NCI-H748 (cell line): ENCODE measurements at regions not wholly inside any gene's neighbourhood (a gene's known extent, or its start where the extent isn't known, plus 50 kb on each side); places are given as distances from the start of the nearest gene placed in this dataset.
"Not testable (repeated sequence)": the region's sequence is repeated elsewhere in the genome, so short reads cannot be mapped to it uniquely, and the experiment has no call there.

Experiments
- DNase-seq: peaks from one replicate; lab custom pipeline; 2025; ENCODE audit not compliant: unreplicated experiment; lab: John Stamatoyannopoulos, UW

GRCh38 chr13:109406376-109406992 lies 379.9 kb downstream of the IRS2 start:
- DNase-seq = no peak

- DNase-seq = no peak
Observed at GRCh38 chr13:109403012-109403421, 383.4 kb downstream of the IRS2 start.

GRCh38 chr13:109401891-109402290 lies 384.5 kb downstream of the IRS2 start:
- no peak for DNase-seq

- no peak for DNase-seq
Observed at GRCh38 chr13:109401307-109401706, 385.1 kb downstream of the IRS2 start.

GRCh38 chr13:109400624-109401257 lies 385.6 kb downstream of the IRS2 start:
- DNase-seq = no peak

- no peak for DNase-seq
Observed at GRCh38 chr13:109400209-109400608, 386.2 kb downstream of the IRS2 start.

GRCh38 chr13:109398071-109398470 lies 388.3 kb downstream of the IRS2 start:
- DNase-seq = not testable (repeated sequence)

- no peak for DNase-seq
Observed at GRCh38 chr13:109397285-109397684, 389.1 kb downstream of the IRS2 start.

- DNase-seq = no peak
Observed at GRCh38 chr13:109396266-109396665, 390.1 kb downstream of the IRS2 start.

- DNase-seq = no peak
Observed at GRCh38 chr13:109395014-109395413, 391.4 kb downstream of the IRS2 start.

GRCh38 chr13:109394311-109394988 lies 391.9 kb downstream of the IRS2 start:
- no peak for DNase-seq

GRCh38 chr13:109393045-109393444 lies 393.3 kb downstream of the IRS2 start:
- DNase-seq = no peak

GRCh38 chr13:109390391-109390790 lies 396.0 kb downstream of the IRS2 start:
- DNase-seq = no peak

- DNase-seq = no peak
Observed at GRCh38 chr13:109389892-109390345, 396.5 kb downstream of the IRS2 start.

GRCh38 chr13:109389456-109389855 lies 396.9 kb downstream of the IRS2 start:
- DNase-seq = no peak

GRCh38 chr13:109387471-109387870 lies 398.9 kb downstream of the IRS2 start:
- DNase-seq = no peak

GRCh38 chr13:109385242-109385560 lies 401.2 kb downstream of the IRS2 start:
- DNase-seq = no peak

- DNase-seq = no peak
Observed at GRCh38 chr13:109384491-109385241, 401.7 kb downstream of the IRS2 start.

GRCh38 chr13:109383683-109384082 lies 402.7 kb downstream of the IRS2 start:
- no peak for DNase-seq

- no peak for DNase-seq
Observed at GRCh38 chr13:109381546-109382180, 404.7 kb downstream of the IRS2 start.

GRCh38 chr13:109380457-109380856 lies 405.9 kb downstream of the IRS2 start:
- no peak for DNase-seq
